ENCODE measurements at regions not wholly inside any gene's neighbourhood (a gene's known extent, or its start where the extent isn't known, plus 50 kb on each side); places are given as distances from the start of the nearest gene placed in this dataset.
"Not testable (repeated sequence)": the region's sequence is repeated elsewhere in the genome, so short reads cannot be mapped to it uniquely, and the experiment has no call there.

- Histone ChIP-seq H3K4me3 (ENCODE audit: low read depth, low read length) (no peak overlapping the region), H3K27me3 (ENCODE audit: insufficient read depth, low read depth, severe bottlenecking) (peaks cover 7% of the 10 kb centered on the region), H3K9me3 (ENCODE audit: severe bottlenecking) (no peaks in the 10 kb centered on the region), H3K36me3 (no peaks in the 10 kb centered on the region), H3K27ac (no peak overlapping the region)
- no peak for DNase-seq
- no peak for TF ChIP-seq CTCF (IDR thresholded peaks at IDR 0.05; ENCODE audit: low read depth, low read length)
Observed at GRCh38 chrX:23514082-23514481, 153.2 kb upstream of the PRDX4 start.

- H3K4me3 ChIP-seq (ENCODE audit: low read depth, low read length) = no peak overlapping the region
- no peak for DNase-seq
- no peaks in the 10 kb centered on the region for H3K9me3 ChIP-seq (ENCODE audit: severe bottlenecking)
- TF ChIP-seq CTCF (IDR thresholded peaks at IDR 0.05; ENCODE audit: low read depth, low read length) = no peak
- no peak overlapping the region for H3K27ac ChIP-seq
- no peaks in the 10 kb centered on the region for H3K36me3 ChIP-seq
- peaks cover 10% of the 10 kb centered on the region for H3K27me3 ChIP-seq (ENCODE audit: insufficient read depth, low read depth, severe bottlenecking)
Observed at GRCh38 chrX:23515028-23515427, 152.3 kb upstream of the PRDX4 start.

- not testable (repeated sequence) for H3K4me3 ChIP-seq (ENCODE audit: low read depth, low read length); H3K36me3 ChIP-seq; DNase-seq
Observed at GRCh38 chrX:23523026-23523657, 144.2 kb upstream of the PRDX4 start.

GRCh38 chrX:23524467-23524866, 142.8 kb upstream of the PRDX4 start:
- Histone ChIP-seq H3K27ac (no peak overlapping the region), H3K4me3 (ENCODE audit: low read depth, low read length) (no peak overlapping the region), H3K9me3 (ENCODE audit: severe bottlenecking) (no peaks in the 10 kb centered on the region), H3K27me3 (ENCODE audit: insufficient read depth, low read depth, severe bottlenecking) (no peaks in the 10 kb centered on the region), H3K36me3 (no peaks in the 10 kb centered on the region)
- no peak for TF ChIP-seq CTCF (IDR thresholded peaks at IDR 0.05; ENCODE audit: low read depth, low read length)
- DNase-seq = no peak

More at GRCh38 chrX:23523026-23523657, 144.2 kb upstream of the PRDX4 start:
- not testable (repeated sequence) for H3K27me3 ChIP-seq (ENCODE audit: insufficient read depth, low read depth, severe bottlenecking); H3K27ac ChIP-seq; H3K9me3 ChIP-seq (ENCODE audit: severe bottlenecking)

GRCh38 chrX:23525531-23525930, 141.8 kb upstream of the PRDX4 start:
- H3K9me3 ChIP-seq (ENCODE audit: severe bottlenecking) = no peaks in the 10 kb centered on the region
- TF ChIP-seq CTCF (IDR thresholded peaks at IDR 0.05; ENCODE audit: low read depth, low read length) = no peak
- no peak overlapping the region for H3K27ac ChIP-seq
- no peaks in the 10 kb centered on the region for H3K36me3 ChIP-seq
- H3K4me3 ChIP-seq (ENCODE audit: low read depth, low read length) = no peak overlapping the region
- H3K27me3 ChIP-seq (ENCODE audit: insufficient read depth, low read depth, severe bottlenecking) = no peaks in the 10 kb centered on the region
- no peak for DNase-seq

GRCh38 chrX:23540532-23540931, 126.8 kb upstream of the PRDX4 start:
- DNase-seq = no peak
- H3K27me3 ChIP-seq (ENCODE audit: insufficient read depth, low read depth, severe bottlenecking) = no peaks in the 10 kb centered on the region

More at GRCh38 chrX:23540532-23540931, 126.8 kb upstream of the PRDX4 start:
- Histone ChIP-seq H3K4me3 (ENCODE audit: low read depth, low read length) (no peak overlapping the region), H3K27ac (no peak overlapping the region), H3K9me3 (ENCODE audit: severe bottlenecking) (no peaks in the 10 kb centered on the region), H3K36me3 (no peaks in the 10 kb centered on the region)
- no peak for TF ChIP-seq CTCF (IDR thresholded peaks at IDR 0.05; ENCODE audit: low read depth, low read length)
